H1 (cell line): ENCODE measurements at regions not wholly inside any gene's neighbourhood (a gene's known extent, or its start where the extent isn't known, plus 50 kb on each side); places are given as distances from the start of the nearest gene placed in this dataset.

ENCODE experiments used
- CTCF ChIA-PET: fragments of 300-600 bp; sonication (Branson Sonifier 250); formaldehyde crosslinking; loops from one replicate; lab custom pipeline; 2021; ENCODE audit not compliant: partially characterized antibody; lab: Charles Lee
- POLR2A ChIA-PET: fragments of 300-600 bp; sonication (Branson Sonifier 250); formaldehyde crosslinking; loops from one replicate; lab custom pipeline; 2021; ENCODE audit warnings: inconsistent platforms; ENCODE audit not compliant: partially characterized antibody; lab: Charles Lee
- DNase-seq, 2 experiments: peaks; one replicate each; pipeline versions ENCODE4 v3.0.0 to v3.0.0-alpha.2; 2010 to 2022; ENCODE audit warnings: low spot score in 2 of 2, low read depth in 1 of 2, mixed read lengths in 1 of 2
- FAIRE-seq: peaks from 2 replicates; lab custom pipeline; 2011; peaks lifted over from hg19 to GRCh38; lab: Jason Lieb, UNC
- H2AFZ ChIP-seq: 2 replicates; pipeline ENCODE4 v1.8.1; 2012; ENCODE audit warnings: low read length, inconsistent platforms
- H2AK5ac ChIP-seq: 2 replicates; pipeline ENCODE4 v1.6.1; 2013; ENCODE audit warnings: low read depth, low read length
- H2BK120ac ChIP-seq: replicated peaks from 2 replicates; pipeline ENCODE3; 2013; ENCODE audit warnings: low read depth, low read length, inconsistent platforms
- H2BK12ac ChIP-seq: 2 replicates; pipeline ENCODE4 v1.6.1; 2013; ENCODE audit warnings: low read depth, low read length
- H2BK15ac ChIP-seq: 2 replicates; pipeline ENCODE4 v1.6.1; 2013; ENCODE audit warnings: low read length
- H2BK20ac ChIP-seq: 2 replicates; pipeline ENCODE4 v1.6.1; 2013; ENCODE audit warnings: low read length
- H2BK5ac ChIP-seq: 2 replicates; pipeline ENCODE4 v1.6.1; 2013; ENCODE audit warnings: low read depth, low read length
- H3K14ac ChIP-seq: 2 replicates; pipeline ENCODE4 v1.6.1; 2013; ENCODE audit warnings: inconsistent platforms; ENCODE audit not compliant: insufficient read length
- H3K18ac ChIP-seq: 2 replicates; pipeline ENCODE4 v1.6.1; 2013; ENCODE audit warnings: low read length; ENCODE audit errors: extremely low read depth
- H3K23ac ChIP-seq: 2 replicates; pipeline ENCODE4 v1.6.1; 2013; ENCODE audit warnings: inconsistent platforms; ENCODE audit not compliant: insufficient read length
- H3K23me2 ChIP-seq: 2 replicates; pipeline ENCODE4 v1.6.1; 2013; ENCODE audit warnings: low read depth, low read length
- H3K27ac ChIP-seq: 2 replicates; pipeline ENCODE4 v1.6.1; 2011; ENCODE audit warnings: low read depth, low read length, inconsistent platforms
- H3K27me3 ChIP-seq, 4 experiments: replicated peaks in 1 of 4; 1 replicate in 1 of 4; 2 replicates in 3 of 4; pipeline versions ENCODE4 v1.6.1 to v1.8.1; 2011 to 2013; ENCODE audit warnings: low read length in 3 of 4, mild to moderate bottlenecking in 3 of 4, inconsistent platforms in 2 of 4, mixed read lengths in 2 of 4, moderate library complexity in 1 of 4; ENCODE audit not compliant: control insufficient read depth in 3 of 4, insufficient read depth in 3 of 4; ENCODE audit errors: extremely low read depth in 1 of 4
- H3K36me3 ChIP-seq, 4 experiments: 2 replicates each; pipeline versions ENCODE4 v1.6.1 to v1.8.1; 2011 to 2013; ENCODE audit warnings: mild to moderate bottlenecking in 4 of 4, low read length in 3 of 4, moderate library complexity in 2 of 4, control low read depth in 1 of 4, inconsistent platforms in 1 of 4; ENCODE audit not compliant: insufficient read depth in 4 of 4, control insufficient read depth in 2 of 4
- H3K4ac ChIP-seq: replicated peaks from 2 replicates; pipeline ENCODE3; 2013; ENCODE audit warnings: low read length, low read depth, mixed read lengths, inconsistent platforms; ENCODE audit not compliant: insufficient read length
- H3K4me1 ChIP-seq, 4 experiments: replicated peaks in 1 of 4; 1 replicate in 1 of 4; 2 replicates in 3 of 4; pipeline versions ENCODE4 v1.6.1 to v1.8.1; 2011 to 2013; ENCODE audit warnings: low read length in 3 of 4, inconsistent platforms in 2 of 4, mixed read lengths in 1 of 4; ENCODE audit not compliant: insufficient read depth in 4 of 4, control insufficient read depth in 3 of 4
- H3K4me2 ChIP-seq, 2 experiments: 2 replicates each; pipeline versions ENCODE4 v1.6.1 to v1.8.1; 2011 to 2013; ENCODE audit warnings: low read depth in 2 of 2, low read length in 2 of 2, control low read depth in 1 of 2, inconsistent platforms in 1 of 2, mild to moderate bottlenecking in 1 of 2; ENCODE audit not compliant: insufficient read depth in 1 of 2
- H3K4me3 ChIP-seq, 4 experiments: fragments of 200-600, 300-600 bp in 1 of 4; sonication (generic), shearing (Covaris generic), sonication (Bioruptor Twin) in 1 of 4; 2 replicates each; pipeline versions ENCODE4 v1.5.1 to v1.8.1; 2011 to 2016; ENCODE audit warnings: low read length in 4 of 4, low read depth in 3 of 4, control low read depth in 2 of 4, inconsistent platforms in 2 of 4, mild to moderate bottlenecking in 2 of 4, mixed read lengths in 1 of 4, moderate library complexity in 1 of 4; ENCODE audit not compliant: insufficient read depth in 2 of 4; ENCODE audit errors: extremely low read depth in 1 of 4
- H3K56ac ChIP-seq: replicated peaks from 2 replicates; pipeline ENCODE3; 2013; ENCODE audit warnings: low read depth, mild to moderate bottlenecking, mixed read lengths, low read length, inconsistent platforms; ENCODE audit not compliant: insufficient read length
- H3K79me1 ChIP-seq: 2 replicates; pipeline ENCODE4 v1.6.1; 2013; ENCODE audit warnings: low read depth, low read length, control low read depth
- H3K79me2 ChIP-seq, 2 experiments: 2 replicates each; pipeline versions ENCODE4 v1.6.1 to v1.8.1; 2012 to 2013; ENCODE audit warnings: low read length in 2 of 2, mild to moderate bottlenecking in 2 of 2, inconsistent platforms in 1 of 2; ENCODE audit not compliant: insufficient read depth in 2 of 2, control insufficient read depth in 1 of 2
- H3K9ac ChIP-seq, 4 experiments: replicated peaks in 1 of 4; 1 replicate in 1 of 4; 2 replicates in 3 of 4; pipeline versions ENCODE4 v1.6.1 to v1.8.1; 2011 to 2013; ENCODE audit warnings: low read depth in 3 of 4, low read length in 3 of 4, control low read depth in 2 of 4, mild to moderate bottlenecking in 2 of 4, moderate library complexity in 2 of 4, inconsistent platforms in 1 of 4; ENCODE audit errors: extremely low read depth in 1 of 4
- H3K9me3 ChIP-seq, 2 experiments: 2 replicates each; pipeline versions ENCODE4 v1.6.1 to v1.8.1; 2012 to 2013; ENCODE audit warnings: mild to moderate bottlenecking in 2 of 2, moderate library complexity in 2 of 2, control low read depth in 1 of 2, inconsistent platforms in 1 of 2, low read depth in 1 of 2, low read length in 1 of 2, mixed read lengths in 1 of 2; ENCODE audit not compliant: insufficient read depth in 2 of 2
- H4K20me1 ChIP-seq, 2 experiments: replicated peaks in 1 of 2; 2 replicates each; pipeline versions ENCODE3 to v1.8.1; 2011 to 2013; ENCODE audit warnings: inconsistent platforms in 2 of 2, low read length in 2 of 2, mild to moderate bottlenecking in 1 of 2; ENCODE audit not compliant: insufficient read depth in 2 of 2, control insufficient read depth in 1 of 2
- H4K5ac ChIP-seq: 2 replicates; pipeline ENCODE4 v1.6.1; 2013; ENCODE audit warnings: low read length, low read depth, mixed read lengths, inconsistent platforms; ENCODE audit not compliant: insufficient read length
- H4K8ac ChIP-seq: 2 replicates; pipeline ENCODE4 v1.8.0; 2013; ENCODE audit warnings: mild to moderate bottlenecking, moderate library complexity, low read length, inconsistent platforms; ENCODE audit not compliant: insufficient read depth; ENCODE audit errors: extremely low read depth
- H4K91ac ChIP-seq: replicated peaks from 2 replicates; pipeline ENCODE3; 2013; ENCODE audit warnings: low read length, mixed read lengths, inconsistent platforms; ENCODE audit not compliant: insufficient read length
- BRCA1 ChIP-seq: IDR thresholded peaks from 2 replicates; pipeline ENCODE4 v1.6.1; 2012; ENCODE audit warnings: low read depth, low read length, improper control_type of control experiment
- CBX5 ChIP-seq: fragments of 300-800, 300-1000 bp; sonication (generic); IDR thresholded peaks from 2 replicates; pipeline ENCODE4 v1.7.1; 2016; ENCODE audit warnings: antibody characterized with exemption, low read length, low read depth
- CEBPB ChIP-seq: IDR thresholded peaks from 2 replicates; pipeline ENCODE4 v1.6.1; 2012; ENCODE audit warnings: low read depth, low read length
- CHD2 ChIP-seq: IDR thresholded peaks from 2 replicates; pipeline ENCODE4 v1.6.1; 2012; ENCODE audit warnings: low read length, improper control_type of control experiment
- FOSL1 ChIP-seq: IDR thresholded peaks from 2 replicates; pipeline ENCODE4 v1.6.1; 2011; ENCODE audit warnings: mild to moderate bottlenecking, low read depth, low read length, moderate library complexity; ENCODE audit not compliant: insufficient read depth
- GTF2F1 ChIP-seq: IDR thresholded peaks from 2 replicates; pipeline ENCODE4 v1.6.1; 2012; ENCODE audit warnings: low read depth, low read length, improper control_type of control experiment, borderline replicate concordance
- JUN ChIP-seq: IDR thresholded peaks from 2 replicates; pipeline ENCODE4 v1.6.1; 2011; ENCODE audit warnings: low read depth, mild to moderate bottlenecking, improper control_type of control experiment, low read length
- KDM1A ChIP-seq: fragments of 200-600, 300-600 bp; sonication (generic); IDR thresholded peaks from 2 replicates; pipeline ENCODE4 v1.7.1; 2016; ENCODE audit warnings: mild to moderate bottlenecking, low read length, borderline replicate concordance
- NRF1 ChIP-seq: IDR thresholded peaks from 2 replicates; pipeline ENCODE4 v1.6.1; 2011; ENCODE audit warnings: mild to moderate bottlenecking, low read depth, low read length, improper control_type of control experiment
- POU5F1 ChIP-seq: IDR thresholded peaks from 2 replicates; pipeline ENCODE4 v1.6.1; 2011; ENCODE audit warnings: low read depth, mild to moderate bottlenecking, low read length, moderate library complexity
- RFX5 ChIP-seq: IDR thresholded peaks from 2 replicates; pipeline ENCODE4 v1.6.1; 2011; ENCODE audit warnings: low read depth, low read length, improper control_type of control experiment, borderline replicate concordance
- SP4 ChIP-seq: IDR thresholded peaks from 2 replicates; pipeline ENCODE4 v1.6.1; 2012; ENCODE audit warnings: low read length, inconsistent platforms
- SUZ12 ChIP-seq: fragments of 200-600 bp; sonication (generic); IDR thresholded peaks from 2 replicates; pipeline ENCODE4 v1.6.1; 2012; ENCODE audit warnings: mild to moderate bottlenecking, inconsistent platforms, low read length, moderate library complexity, mixed read lengths
- TCF12 ChIP-seq: IDR thresholded peaks from 2 replicates; pipeline ENCODE4 v1.6.1; 2011; ENCODE audit warnings: low read depth, mild to moderate bottlenecking, low read length
- WGBS, 2 experiments: shearing (Covaris generic) in 1 of 2; methylation state at CpG; one replicate each; pipeline versions ENCODE4 v1.1.6 to v1.1.7; 2013 to 2015; ENCODE audit warnings: low lambda C conversion rate in 2 of 2, mixed read lengths in 2 of 2, inconsistent platforms in 1 of 2, low coverage in 1 of 2, missing lambda C conversion rate in 1 of 2; ENCODE audit not compliant: insufficient replicate concordance in 2 of 2, insufficient coverage in 1 of 2, insufficient read length in 1 of 2; ENCODE audit errors: extremely low coverage in 1 of 2, missing lambda C conversion rate in 1 of 2; 5-methylcytosine and 5-hydroxymethylcytosine counted together
- TF ChIP-seq, protein P1 (sequence below): IDR thresholded peaks from 2 replicates; pipeline ENCODE4 v1.6.1; 2012; ENCODE audit warnings: inconsistent platforms

GRCh38 chr6:20350215-20350614 lies 51.5 kb upstream of the E2F3 start:
- no peak overlapping the region for H3K9ac ChIP-seq
- no peak overlapping the region for H3K23ac ChIP-seq
- H3K36me3 ChIP-seq, result no peaks in the 10 kb centered on the region
- FAIRE-seq, result no peak
- H3K4me1 ChIP-seq, result no peaks in the 10 kb centered on the region
- peaks cover 0 to 4% of the 10 kb centered on the region in 2 experiments; a peak in 1 of 4 replicates for H3K9me3 ChIP-seq
- no peak overlapping the region for H2AFZ ChIP-seq
- H2BK12ac ChIP-seq, result no peak overlapping the region
- H3K56ac ChIP-seq, result no peak overlapping the region
- H3K27ac ChIP-seq, result no peak overlapping the region
- no peak overlapping the region for H3K4me2 ChIP-seq
- no peak for DNase-seq
- H3K23me2 ChIP-seq, result no peaks in the 10 kb centered on the region
- H2BK120ac ChIP-seq, result no peak overlapping the region
- no peak overlapping the region for H2BK15ac ChIP-seq
- H3K27me3 ChIP-seq, result no peaks in the 10 kb centered on the region
- CTCF ChIA-PET, result interaction anchor here (0.6 kb wide), 1 partner anchor 178 kb away, joined by 3 read pairs; no protein-coding TSS in a partner anchor
- H3K4me3 ChIP-seq, result no peak overlapping the region
- POLR2A ChIA-PET, result no interaction called here
- H3K79me1 ChIP-seq, result no peaks in the 10 kb centered on the region
- H4K5ac ChIP-seq, result no peak overlapping the region
- H2BK5ac ChIP-seq, result no peak overlapping the region
- H3K79me2 ChIP-seq, result no peaks in the 10 kb centered on the region
- TF ChIP-seq, protein P1, sequence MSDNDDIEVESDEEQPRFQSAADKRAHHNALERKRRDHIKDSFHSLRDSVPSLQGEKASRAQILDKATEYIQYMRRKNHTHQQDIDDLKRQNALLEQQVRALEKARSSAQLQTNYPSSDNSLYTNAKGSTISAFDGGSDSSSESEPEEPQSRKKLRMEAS, result no peak
- TF ChIP-seq JUN, result no peak
- no peak for TF ChIP-seq CBX5
- TF ChIP-seq BRCA1, result no peak
- no peak for TF ChIP-seq RFX5
- TF ChIP-seq SP4, result no peak
- TF ChIP-seq SUZ12, result no peak
- TF ChIP-seq CEBPB, result no peak
- no peak for TF ChIP-seq GTF2F1
- TF ChIP-seq CHD2, result no peak
- no peak for TF ChIP-seq KDM1A
- no peak for TF ChIP-seq POU5F1
- no peak for TF ChIP-seq TCF12
- TF ChIP-seq NRF1, result no peak
- TF ChIP-seq FOSL1, result no peak
- H2BK20ac ChIP-seq, result no peak overlapping the region
- H2AK5ac ChIP-seq, result no peak overlapping the region
- no peak overlapping the region for H3K4ac ChIP-seq
- 87% methylated on average over 2 of the region's 2 CpGs; no CpG with 5 or more reads in 1 of the 2 experiments for WGBS, 2 experiments
- H3K18ac ChIP-seq, result no peak overlapping the region
- H4K20me1 ChIP-seq, result no peaks in the 10 kb centered on the region
- H3K14ac ChIP-seq, result no peak overlapping the region
- H4K8ac ChIP-seq, result no peak overlapping the region
- no peak overlapping the region for H4K91ac ChIP-seq
